ENCODE measurements at regions not wholly inside any gene's neighbourhood (a gene's known extent, or its start where the extent isn't known, plus 50 kb on each side); places are given as distances from the start of the nearest gene placed in this dataset.

DNA sequence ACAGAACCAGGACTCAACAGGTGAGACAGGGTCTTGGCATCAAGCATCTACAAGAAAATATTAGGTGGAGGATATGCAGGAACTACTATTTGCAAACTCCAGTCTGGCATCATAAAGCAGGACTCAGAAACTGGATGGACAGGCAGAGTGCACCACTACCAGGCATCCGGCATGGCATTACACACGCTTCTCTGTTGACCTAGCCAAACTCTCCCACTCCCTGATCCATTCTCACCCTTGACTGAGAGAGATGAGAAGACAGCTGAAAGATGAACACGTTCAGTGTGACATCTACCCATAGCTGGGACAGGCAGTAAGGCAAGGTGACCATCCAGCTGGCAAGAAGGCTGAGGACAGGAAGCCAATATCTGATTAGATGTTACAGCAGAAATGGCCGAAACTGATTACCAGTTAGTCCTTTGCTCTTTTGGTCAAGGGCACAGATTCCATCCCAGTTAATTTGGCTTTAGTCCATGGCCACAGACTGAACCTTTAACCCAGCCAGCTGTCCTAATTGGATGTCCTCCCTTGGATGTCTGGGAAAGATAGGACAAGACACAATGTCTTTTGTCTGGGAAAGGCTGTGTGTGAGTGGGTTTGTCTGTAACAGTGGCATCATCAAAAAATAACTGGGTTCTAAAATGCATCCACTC lies 71.6 kb downstream of the BBS10 start:
- TF ChIP-seq, protein P1, sequence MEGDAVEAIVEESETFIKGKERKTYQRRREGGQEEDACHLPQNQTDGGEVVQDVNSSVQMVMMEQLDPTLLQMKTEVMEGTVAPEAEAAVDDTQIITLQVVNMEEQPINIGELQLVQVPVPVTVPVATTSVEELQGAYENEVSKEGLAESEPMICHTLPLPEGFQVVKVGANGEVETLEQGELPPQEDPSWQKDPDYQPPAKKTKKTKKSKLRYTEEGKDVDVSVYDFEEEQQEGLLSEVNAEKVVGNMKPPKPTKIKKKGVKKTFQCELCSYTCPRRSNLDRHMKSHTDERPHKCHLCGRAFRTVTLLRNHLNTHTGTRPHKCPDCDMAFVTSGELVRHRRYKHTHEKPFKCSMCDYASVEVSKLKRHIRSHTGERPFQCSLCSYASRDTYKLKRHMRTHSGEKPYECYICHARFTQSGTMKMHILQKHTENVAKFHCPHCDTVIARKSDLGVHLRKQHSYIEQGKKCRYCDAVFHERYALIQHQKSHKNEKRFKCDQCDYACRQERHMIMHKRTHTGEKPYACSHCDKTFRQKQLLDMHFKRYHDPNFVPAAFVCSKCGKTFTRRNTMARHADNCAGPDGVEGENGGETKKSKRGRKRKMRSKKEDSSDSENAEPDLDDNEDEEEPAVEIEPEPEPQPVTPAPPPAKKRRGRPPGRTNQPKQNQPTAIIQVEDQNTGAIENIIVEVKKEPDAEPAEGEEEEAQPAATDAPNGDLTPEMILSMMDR (IDR thresholded peaks at IDR 0.05; ENCODE audit: borderline replicate concordance, extremely low read depth, insufficient read depth) = no peak
- no peak overlapping the region for H3K27ac ChIP-seq (ENCODE audit: low read depth in 2 of 2, low read length in 2 of 2)
- H3K27me3 ChIP-seq (ENCODE audit: control insufficient read depth, insufficient read depth, low read length) = no peaks in the 10 kb centered on the region
- no peaks in the 10 kb centered on the region for H3K9me3 ChIP-seq (ENCODE audit: control insufficient read depth in 2 of 3, insufficient read depth in 1 of 3, low read length in 3 of 3)
- no peak for DNase-seq
- no peak overlapping the region for H3K9ac ChIP-seq (ENCODE audit: low read length in 3 of 3)
- intact Hi-C loops (cut with DNase I) = no loop called here
- FAIRE-seq = no peak
- H3K4me1 ChIP-seq (ENCODE audit: control insufficient read depth in 2 of 3, insufficient read depth in 2 of 3, low read depth in 1 of 3, low read length in 3 of 3) = no peaks in the 10 kb centered on the region
- H3K36me3 ChIP-seq (ENCODE audit: control insufficient read depth in 2 of 3, insufficient read depth in 3 of 3, low read length in 3 of 3) = no peaks in the 10 kb centered on the region
- H3K4me3 ChIP-seq (ENCODE audit: low read length in 3 of 3) = no peak overlapping the region

DNA sequence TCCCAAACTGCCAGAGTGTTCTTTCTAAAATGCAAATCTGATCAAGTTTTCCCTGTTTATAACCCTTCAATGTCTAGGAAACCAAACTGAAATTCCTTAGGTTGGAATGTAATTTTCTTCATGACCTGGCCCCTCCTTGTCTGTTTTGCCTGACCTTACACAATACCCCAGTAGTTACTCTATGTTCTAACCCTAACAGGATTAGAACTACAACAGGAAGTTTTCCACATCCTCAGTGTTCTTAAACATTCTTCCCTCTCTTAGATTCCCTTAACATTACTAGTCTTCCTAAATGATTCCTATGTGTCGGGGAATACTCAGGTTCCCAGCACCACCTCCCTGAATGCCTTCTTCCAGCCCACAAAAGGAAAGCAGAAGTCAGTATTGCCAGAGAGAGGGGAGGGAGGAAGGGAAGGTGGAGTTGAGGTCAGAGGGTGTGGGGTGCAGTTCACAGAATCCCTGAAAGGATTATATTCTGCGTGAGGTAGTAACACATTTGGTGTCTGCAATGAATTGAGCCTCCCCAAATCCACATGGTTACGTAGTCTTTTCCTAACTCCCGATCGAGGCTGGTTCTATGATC lies 72.6 kb downstream of the BBS10 start:
- no peaks in the 10 kb centered on the region for H3K9me3 ChIP-seq (ENCODE audit: control insufficient read depth in 2 of 3, insufficient read depth in 1 of 3, low read length in 3 of 3)
- no peak overlapping the region for H3K27ac ChIP-seq (ENCODE audit: low read depth in 2 of 2, low read length in 2 of 2)
- no peak overlapping the region for H3K9ac ChIP-seq (ENCODE audit: low read length in 3 of 3)
- DNase-seq = no peak
- no peaks in the 10 kb centered on the region for H3K4me1 ChIP-seq (ENCODE audit: control insufficient read depth in 2 of 3, insufficient read depth in 2 of 3, low read depth in 1 of 3, low read length in 3 of 3)
- TF ChIP-seq, protein P1 (IDR thresholded peaks at IDR 0.05; ENCODE audit: borderline replicate concordance, extremely low read depth, insufficient read depth) = no peak
- no peak overlapping the region for H3K4me3 ChIP-seq (ENCODE audit: low read length in 3 of 3)
- no peaks in the 10 kb centered on the region for H3K27me3 ChIP-seq (ENCODE audit: control insufficient read depth, insufficient read depth, low read length)
- H3K36me3 ChIP-seq (ENCODE audit: control insufficient read depth in 2 of 3, insufficient read depth in 3 of 3, low read length in 3 of 3) = no peaks in the 10 kb centered on the region
- FAIRE-seq = no peak
- intact Hi-C loops (cut with DNase I) = no loop called here

DNA sequence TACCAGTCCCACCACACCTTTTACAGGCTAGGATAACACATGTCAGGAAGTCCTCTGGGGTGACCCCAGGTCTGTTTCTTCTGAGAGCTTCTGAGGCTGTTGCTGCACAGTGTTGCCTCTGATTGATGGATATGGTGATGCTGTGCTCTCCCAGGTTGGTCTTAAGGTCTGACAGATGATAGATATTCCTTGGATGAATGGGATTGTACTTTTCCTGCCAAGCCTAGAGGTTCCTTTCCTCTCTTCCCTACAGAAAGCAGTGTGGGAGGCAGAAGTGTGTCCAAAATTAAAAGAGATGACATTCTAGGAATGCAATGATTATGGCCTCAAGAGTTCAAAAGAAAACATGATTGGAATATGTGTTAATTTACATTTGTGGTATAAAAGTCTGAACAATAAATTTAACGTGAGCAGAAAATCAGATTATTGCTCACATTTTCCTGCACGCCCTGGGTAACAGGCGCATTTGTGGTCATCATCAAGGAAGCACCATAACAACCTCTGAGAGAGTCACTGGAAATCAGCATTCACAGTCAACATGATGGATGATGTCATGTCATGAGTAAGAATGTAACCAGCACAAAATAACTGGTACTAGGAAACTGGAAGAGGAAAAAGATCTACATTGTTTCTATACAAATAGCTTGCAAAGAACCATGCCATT lies 73.7 kb downstream of the BBS10 start:
- no peaks in the 10 kb centered on the region for H3K36me3 ChIP-seq (ENCODE audit: control insufficient read depth in 2 of 3, insufficient read depth in 3 of 3, low read length in 3 of 3)
- TF ChIP-seq, protein P1 (IDR thresholded peaks at IDR 0.05; ENCODE audit: borderline replicate concordance, extremely low read depth, insufficient read depth) = no peak
- no peak for FAIRE-seq

More for the DNA sequence above, 73.7 kb downstream of the BBS10 start:
- Histone ChIP-seq H3K27me3 (ENCODE audit: control insufficient read depth, insufficient read depth, low read length) (no peaks in the 10 kb centered on the region), H3K9ac (ENCODE audit: low read length in 3 of 3) (no peak overlapping the region), H3K9me3 (ENCODE audit: control insufficient read depth in 2 of 3, insufficient read depth in 1 of 3, low read length in 3 of 3) (no peaks in the 10 kb centered on the region), H3K4me3 (ENCODE audit: low read length in 3 of 3) (no peak overlapping the region), H3K4me1 (ENCODE audit: control insufficient read depth in 2 of 3, insufficient read depth in 2 of 3, low read depth in 1 of 3, low read length in 3 of 3) (no peaks in the 10 kb centered on the region), H3K27ac (ENCODE audit: low read depth in 2 of 2, low read length in 2 of 2) (no peak overlapping the region)
- intact Hi-C loops (cut with DNase I) = no loop called here
- DNase-seq = no peak
